Central memory CD4-positive, alpha-beta T cell (primary cell): ENCODE measurements at regions not wholly inside any gene's neighbourhood (a gene's known extent, or its start where the extent isn't known, plus 50 kb on each side); places are given as distances from the start of the nearest gene placed in this dataset.

Experiments
- DNase-seq: peaks from one replicate; pipeline ENCODE4 v3.0.0; 2022

- no peak for DNase-seq
These were observed 115.3 kb upstream of the SMAD3 start for GRCh38 chr15:66950114-66950513.

GRCh38 chr15:66951531-66952320 is 113.7 kb upstream of the SMAD3 start:
- DNase-seq = no peak

- DNase-seq = no peak
These were observed 112.5 kb upstream of the SMAD3 start for GRCh38 chr15:66952756-66953522.

DNA sequence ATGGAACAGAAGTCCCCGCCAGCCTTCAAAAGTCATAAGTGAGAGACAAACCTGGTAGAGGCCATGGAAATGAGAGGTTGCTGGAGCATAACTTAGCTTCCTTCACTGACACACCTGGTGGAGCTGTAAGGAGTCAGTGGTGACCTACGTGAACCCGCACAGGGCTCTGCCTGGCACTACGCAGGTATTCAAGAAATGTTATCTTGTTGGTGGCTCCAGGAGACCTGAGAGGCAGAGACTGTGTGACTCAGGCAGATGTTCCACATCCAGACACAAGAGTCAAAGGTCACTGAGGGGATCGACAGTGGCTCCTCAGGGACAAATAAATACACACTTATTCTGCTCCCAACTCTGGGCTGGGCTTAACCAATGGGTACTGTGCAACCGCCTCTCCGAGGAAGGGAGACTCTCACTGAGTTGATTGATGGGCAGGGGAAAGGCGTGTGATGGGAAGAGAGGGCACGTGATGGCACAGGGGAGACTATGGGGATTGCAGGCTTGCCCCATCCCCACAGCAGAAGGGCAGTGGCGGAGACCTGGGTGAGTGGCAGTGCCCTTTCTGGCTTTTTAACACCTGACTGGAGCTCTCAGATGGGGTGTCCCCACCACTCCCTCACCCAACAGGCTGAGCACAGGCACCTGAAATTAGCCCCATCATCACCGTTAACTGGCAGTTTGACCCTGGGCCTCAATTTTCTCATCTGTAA is 111.7 kb upstream of the SMAD3 start:
- DNase-seq = no peak

- no peak for DNase-seq
These were observed 110.8 kb upstream of the SMAD3 start for GRCh38 chr15:66954601-66955000.

DNA sequence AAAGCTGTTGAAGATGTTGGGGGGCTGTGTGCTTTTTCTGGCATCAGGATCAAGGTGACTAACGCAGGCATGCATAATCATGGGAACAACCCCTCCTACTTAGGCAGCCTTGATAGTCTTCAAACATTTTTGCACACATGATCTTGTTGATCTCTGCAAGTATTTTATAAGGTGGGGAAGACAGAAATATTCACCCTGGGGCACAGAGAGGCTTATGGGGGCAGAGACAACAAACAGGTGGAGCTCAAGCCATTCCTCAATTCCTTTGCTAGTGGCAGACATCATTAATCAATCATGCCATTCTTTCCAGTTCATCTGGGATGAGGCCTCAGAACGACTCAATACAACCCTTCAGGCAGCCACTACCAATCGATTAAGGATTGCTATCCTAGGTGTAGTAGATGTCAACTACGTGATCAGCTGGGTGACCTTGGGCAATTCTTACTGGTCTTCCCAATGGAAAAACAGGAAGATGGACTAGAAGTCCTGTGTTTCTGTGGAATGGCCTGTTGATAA is 110.3 kb upstream of the SMAD3 start:
- DNase-seq = no peak

DNA sequence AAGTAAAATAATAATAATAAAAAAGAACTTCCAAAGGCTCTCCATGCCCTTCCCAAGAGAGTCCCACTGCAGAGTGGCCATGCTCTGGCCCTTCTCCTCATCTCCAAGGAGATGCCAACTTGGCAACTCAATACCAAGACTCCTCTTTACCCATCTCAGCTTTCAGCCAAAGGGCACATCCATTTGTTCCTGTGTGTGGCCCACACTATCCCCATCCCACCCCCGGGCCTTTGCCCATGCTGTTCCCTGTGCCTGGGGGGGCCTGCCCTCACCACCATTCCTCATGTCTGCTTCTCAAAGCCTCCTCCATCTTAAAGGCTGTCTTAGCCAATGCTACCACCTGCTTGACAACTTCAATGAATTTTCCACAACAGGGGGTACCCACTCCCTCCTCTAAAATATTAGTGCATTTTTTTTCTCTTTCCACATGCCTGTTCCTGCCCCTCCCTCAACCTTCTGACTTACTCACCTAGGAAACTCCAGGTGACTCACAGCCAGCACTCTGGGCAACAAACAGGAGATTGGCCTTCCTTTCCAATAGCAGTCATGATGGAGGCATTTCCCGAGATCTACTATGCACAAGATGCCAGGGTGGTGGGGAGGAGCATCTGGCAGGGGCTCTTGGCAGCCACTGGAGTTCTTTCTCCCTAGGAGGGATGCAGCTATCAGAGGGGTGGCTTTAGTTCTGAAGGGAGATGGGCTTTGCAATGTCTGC is 109.4 kb upstream of the SMAD3 start:
- DNase-seq = no peak

DNA sequence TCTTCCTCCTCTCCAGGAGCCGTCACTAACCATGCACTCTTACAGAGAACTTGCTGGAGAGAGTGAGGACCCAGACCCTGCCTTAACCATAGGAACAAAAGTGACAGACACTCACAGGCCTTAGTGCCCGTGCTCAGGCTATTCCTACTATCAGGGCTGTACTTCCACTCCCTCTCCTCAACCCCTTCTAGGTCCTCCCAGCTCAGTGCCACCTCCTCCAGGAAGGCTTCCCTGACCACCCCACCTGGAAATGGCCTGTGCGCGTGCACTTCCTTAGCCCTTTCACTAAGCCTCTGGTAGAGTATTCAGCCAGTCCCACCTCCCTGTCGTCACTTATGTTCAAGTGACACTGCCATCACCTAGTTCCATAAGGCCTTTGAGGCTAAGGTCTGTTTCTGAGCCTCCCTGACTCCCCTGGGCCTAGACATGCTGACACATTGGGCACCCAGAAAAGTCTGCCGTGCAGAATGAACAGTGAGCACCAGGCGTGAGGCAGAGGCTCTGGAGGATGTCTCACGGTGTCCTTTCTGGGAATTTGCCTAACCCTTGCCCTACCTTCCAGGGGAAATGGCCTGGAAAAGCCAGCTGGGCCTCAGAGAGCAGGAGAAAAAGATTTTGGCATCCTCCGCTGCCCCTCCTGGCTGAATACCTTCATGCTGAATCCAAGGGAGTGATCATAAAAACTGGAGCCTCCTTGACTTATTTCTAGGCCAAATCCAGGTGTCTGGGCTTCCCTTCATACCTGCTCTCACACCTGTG is 108.6 kb upstream of the SMAD3 start:
- no peak for DNase-seq

GRCh38 chr15:66957431-66957720 is 108.0 kb upstream of the SMAD3 start:
- DNase-seq = no peak

DNA sequence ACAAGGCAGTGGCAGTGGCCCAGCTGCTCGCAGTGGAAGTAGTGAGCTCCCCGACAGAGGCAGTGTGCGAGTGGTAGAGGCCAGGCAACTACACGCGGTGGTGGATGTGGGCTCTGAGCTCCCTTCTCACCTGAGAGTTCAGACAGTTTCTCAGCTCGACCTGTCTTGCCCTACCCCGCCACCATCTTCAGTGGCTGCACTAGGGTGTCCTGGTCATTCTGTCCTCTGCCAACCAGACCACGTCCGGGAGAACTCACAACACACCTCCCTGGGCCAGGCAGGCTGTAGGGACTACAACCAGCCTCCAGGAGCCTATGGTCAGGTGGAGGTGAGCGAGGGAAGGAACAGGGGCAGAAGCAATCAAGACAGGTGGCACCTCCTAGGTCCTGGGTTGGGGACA is 106.3 kb upstream of the SMAD3 start:
- no peak for DNase-seq

- no peak for DNase-seq
These were observed 105.5 kb upstream of the SMAD3 start for GRCh38 chr15:66959875-66960274.

GRCh38 chr15:66960519-66960918 is 104.9 kb upstream of the SMAD3 start:
- DNase-seq = no peak

DNA sequence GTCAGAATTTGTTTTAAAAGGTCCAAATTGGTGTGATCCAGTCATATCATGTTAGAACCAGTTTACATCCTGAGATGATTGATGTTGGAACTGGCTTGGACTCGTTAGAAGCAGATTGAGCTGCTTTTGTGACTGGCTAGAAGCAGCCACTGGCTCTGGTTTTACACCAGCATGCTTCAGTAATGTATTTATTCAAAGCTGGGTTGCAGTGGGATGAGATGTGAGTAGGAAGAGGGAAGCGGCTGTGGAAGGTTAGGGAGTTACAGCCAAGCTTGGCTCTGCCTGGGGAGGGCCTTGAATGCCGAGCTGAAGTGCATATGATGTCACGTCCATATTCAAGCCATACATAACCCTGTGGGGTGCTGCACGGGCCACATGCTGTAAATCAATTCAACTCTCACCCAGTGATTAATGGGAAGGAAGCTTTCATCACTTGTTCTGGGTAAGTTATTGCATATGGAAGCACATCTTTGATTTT is 104.0 kb upstream of the SMAD3 start:
- no peak for DNase-seq

- DNase-seq = no peak
These were observed 103.5 kb upstream of the SMAD3 start for GRCh38 chr15:66961901-66962300.

DNA sequence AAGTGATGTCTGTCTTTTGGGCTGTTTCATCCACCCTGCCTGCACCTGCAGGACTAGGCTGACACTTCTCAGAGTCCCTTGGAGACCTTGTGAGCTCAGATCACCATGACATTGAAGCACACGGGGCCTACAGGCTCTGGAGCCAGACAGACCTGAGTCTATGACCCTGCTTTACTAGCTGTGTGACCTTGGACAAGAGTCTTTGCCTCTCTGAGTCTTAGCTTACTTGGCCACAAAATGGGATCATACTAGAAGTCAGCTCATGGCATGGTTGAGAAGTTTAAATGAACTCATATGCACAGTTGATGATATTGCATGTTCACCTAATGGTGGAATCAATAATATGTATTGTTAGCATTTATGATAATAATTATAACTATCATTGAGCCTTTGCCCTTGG is 102.9 kb upstream of the SMAD3 start:
- no peak for DNase-seq

- DNase-seq = no peak
These were observed 102.3 kb upstream of the SMAD3 start for GRCh38 chr15:66963084-66963483.

DNA sequence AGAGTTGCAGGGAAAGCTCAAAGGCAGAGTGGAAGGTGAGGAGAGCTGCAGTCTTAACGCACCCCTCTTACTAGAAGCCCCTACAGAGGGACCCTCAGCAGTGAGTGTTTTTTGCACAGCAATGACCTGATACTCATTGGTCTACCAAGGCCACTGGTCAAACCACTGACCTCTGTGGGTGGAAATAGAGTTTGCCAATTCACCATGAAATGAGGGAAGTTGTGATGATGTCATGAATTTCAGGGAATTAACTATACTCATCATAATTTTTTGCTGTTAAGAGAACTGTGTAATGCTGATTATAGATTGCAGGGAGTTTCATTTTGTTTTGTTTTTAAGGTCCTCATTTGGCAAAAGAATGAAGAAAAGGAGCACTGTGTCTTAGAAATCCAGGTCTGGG is 101.7 kb upstream of the SMAD3 start:
- DNase-seq = no peak

GRCh38 chr15:66964111-66964738 is 101.2 kb upstream of the SMAD3 start:
- no peak for DNase-seq

GRCh38 chr15:66964791-66965190 is 100.6 kb upstream of the SMAD3 start:
- DNase-seq = no peak

DNA sequence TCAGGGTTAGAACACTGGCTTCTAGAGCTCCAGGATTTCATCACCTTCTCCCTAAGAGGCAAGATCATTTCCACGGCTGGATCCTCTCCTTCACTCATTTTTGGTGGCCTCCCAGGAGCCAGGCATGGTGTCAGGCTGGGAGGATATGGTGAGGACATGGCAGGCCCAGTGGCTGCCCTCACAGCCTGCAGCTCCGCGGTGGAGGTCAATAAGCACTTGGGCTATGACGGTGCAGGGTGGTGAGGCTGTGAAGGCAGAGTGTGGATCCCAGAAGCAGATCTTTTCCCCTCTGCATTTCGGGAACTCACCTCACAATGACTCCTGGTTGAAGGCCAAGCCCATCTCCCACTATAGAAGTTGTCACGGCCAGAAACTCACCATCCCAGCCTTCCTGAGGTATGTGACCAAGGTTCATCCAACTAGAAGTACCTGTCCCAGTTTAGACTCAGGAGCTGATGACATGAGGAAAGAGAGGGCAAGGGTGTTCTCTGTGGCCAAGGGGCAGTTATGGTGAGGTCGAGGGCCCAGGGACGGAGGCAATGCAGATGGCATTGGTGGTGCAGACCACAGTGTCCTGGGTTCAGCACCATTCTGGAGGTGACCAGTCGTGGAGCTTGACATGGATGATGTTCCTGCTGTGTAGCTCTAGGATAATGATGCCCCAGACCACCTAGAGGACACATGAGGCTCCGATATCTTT is 100.1 kb upstream of the SMAD3 start:
- no peak for DNase-seq

GRCh38 chr15:66966256-66966655 is 99.1 kb upstream of the SMAD3 start:
- DNase-seq = no peak
